A549 (cell line): ENCODE measurements at regions not wholly inside any gene's neighbourhood (a gene's known extent, or its start where the extent isn't known, plus 50 kb on each side); places are given as distances from the start of the nearest gene placed in this dataset.
A peak's percentile ranks its signal among the peaks of the same experiment; 100 is the strongest.

Experiments
- ATAC-seq, 2 experiments: fragments of 200-7000 bp in 1 of 2; fragments of >200 bp in 1 of 2; cut with Nextera tagmentation in 1 of 2; cut with Tn5 transposase in 1 of 2; 3 replicates each; pipeline versions ENCODE4 v1.8.0 to v1.9.1; 2018 to 2020; ENCODE audit warnings: mild to moderate bottlenecking in 1 of 2, moderate library complexity in 1 of 2
- CTCF ChIA-PET: fragments of 300-600 bp; sonication (Branson Sonifier 250); formaldehyde crosslinking; extraction: SDS; loops from one replicate; lab custom pipeline; 2021; ENCODE audit warnings: antibody characterized with exemption, inconsistent platforms; lab: Yijun Ruan, JAX
- POLR2A ChIA-PET: fragments of 350-600 bp; formaldehyde crosslinking; extraction: SDS; loops from one replicate; lab custom pipeline; 2021; ENCODE audit warnings: antibody characterized with exemption, inconsistent platforms; lab: Yijun Ruan, JAX
- DNase-seq, 2 experiments: peaks; one replicate each; pipeline versions ENCODE4 v3.0.0 to v3.0.0-alpha.2; 2011 to 2016; ENCODE audit warnings: low read depth in 1 of 2, low spot score in 1 of 2
- FAIRE-seq: peaks from 2 replicates; lab custom pipeline; 2011; peaks lifted over from hg19 to GRCh38; lab: Jason Lieb, UNC
- H3K27ac ChIP-seq, 2 experiments: fragments of >200 bp; sonication (Bioruptor Twin); formaldehyde crosslinking; 3 replicates each; pipeline ENCODE4 v1.5.1; 2016 to 2017
- H3K4me1 ChIP-seq: fragments of >200 bp; sonication (Bioruptor Twin); formaldehyde crosslinking; 3 replicates; pipeline ENCODE4 v1.6.1; 2016
- H3K4me2 ChIP-seq: fragments of >200 bp; sonication (Bioruptor Twin); formaldehyde crosslinking; 3 replicates; pipeline ENCODE4 v1.6.1; 2016
- H3K4me3 ChIP-seq: fragments of >200 bp; sonication (Bioruptor Twin); formaldehyde crosslinking; 3 replicates; pipeline ENCODE4 v1.5.1; 2016
- H3K9me3 ChIP-seq: fragments of >200 bp; sonication (Bioruptor Twin); formaldehyde crosslinking; 3 replicates; pipeline ENCODE4 v1.6.1; 2016
- BHLHE40 ChIP-seq: IDR thresholded peaks from 2 replicates; pipeline ENCODE4 v1.6.1; 2012; ENCODE audit warnings: low read depth, low read length, inconsistent platforms
- CHD4 ChIP-seq: fragments of 200-600 bp; sonication (generic); IDR thresholded peaks from 2 replicates; pipeline ENCODE4 v1.6.1; 2016; ENCODE audit warnings: antibody characterized with exemption, mild to moderate bottlenecking, borderline replicate concordance
- EHF ChIP-seq: fragments of 250-450 bp; sonication (Bioruptor Pico); IDR thresholded peaks from 2 replicates; pipeline ENCODE4 v1.5.0; 2020; ENCODE audit warnings: mild to moderate bottlenecking
- EHMT2 ChIP-seq: fragments of 200-600 bp; sonication (generic); IDR thresholded peaks from 2 replicates; pipeline ENCODE4 v1.6.1; 2016; ENCODE audit warnings: antibody characterized with exemption, low read depth, mild to moderate bottlenecking, moderate library complexity
- JUN ChIP-seq, 2 experiments: fragments of >200 bp; sonication (Bioruptor Twin); formaldehyde crosslinking; IDR thresholded peaks; 2 replicates in 1 of 2; 3 replicates in 1 of 2; pipeline ENCODE4 v1.6.1; 2016 to 2017
- JUNB ChIP-seq: fragments of >200 bp; sonication (Bioruptor Twin); formaldehyde crosslinking; IDR thresholded peaks from 2 replicates; pipeline ENCODE4 v1.6.1; 2016
- KDM1A ChIP-seq: fragments of 200-600 bp; sonication (generic); IDR thresholded peaks from 2 replicates; pipeline ENCODE4 v1.6.1; 2016; ENCODE audit warnings: low read depth, mild to moderate bottlenecking
- MAFK ChIP-seq: fragments of 450-650 bp; IDR thresholded peaks from 2 replicates; pipeline ENCODE4 v1.6.1; 2014; ENCODE audit not compliant: partially characterized antibody
- NFE2L2 ChIP-seq: fragments of 150-350 bp; conservative IDR thresholded peaks from 2 replicates; pipeline ENCODE4 v1.6.1; 2014; ENCODE audit warnings: low read length
- NPAS2 ChIP-seq: fragments of 250-450 bp; sonication (Bioruptor Pico); IDR thresholded peaks from 2 replicates; pipeline ENCODE4 v1.8.0; 2022; ENCODE audit warnings: mild to moderate bottlenecking, moderate library complexity, borderline replicate concordance
- RAD21 ChIP-seq, 2 experiments: fragments of >200 bp in 1 of 2; sonication (Bioruptor Twin) in 1 of 2; formaldehyde crosslinking in 1 of 2; IDR thresholded peaks in 1 of 2; conservative IDR thresholded peaks in 1 of 2; 2 replicates in 1 of 2; 3 replicates in 1 of 2; pipeline ENCODE4 v1.6.1; 2012 to 2018; ENCODE audit warnings: inconsistent platforms in 1 of 2
- RARB ChIP-seq: fragments of 250-450 bp; sonication (Bioruptor Pico); IDR thresholded peaks from 2 replicates; pipeline ENCODE4 v1.8.0; 2021; ENCODE audit warnings: mild to moderate bottlenecking, moderate library complexity
- RCOR1 ChIP-seq: fragments of 150-350 bp; IDR thresholded peaks from 2 replicates; pipeline ENCODE4 v1.6.1; 2014; ENCODE audit warnings: antibody characterized with exemption, low read length, low read depth
- RFX5 ChIP-seq: fragments of 450-650 bp; IDR thresholded peaks from 2 replicates; pipeline ENCODE4 v1.7.1; 2014; ENCODE audit warnings: antibody characterized with exemption, mild to moderate bottlenecking, moderate library complexity
- TFCP2L1 ChIP-seq: fragments of 250-450 bp; sonication (Bioruptor Pico); IDR thresholded peaks from 2 replicates; pipeline ENCODE4 v1.5.0; 2021; ENCODE audit warnings: mild to moderate bottlenecking
- TP53 ChIP-seq: fragments of 250-450 bp; sonication (Bioruptor Pico); IDR thresholded peaks from 2 replicates; pipeline ENCODE4 v1.5.0; 2021; ENCODE audit warnings: mild to moderate bottlenecking, moderate library complexity
- ZFP36 ChIP-seq: fragments of 450-650 bp; IDR thresholded peaks from 2 replicates; pipeline ENCODE4 v1.6.1; 2014; ENCODE audit warnings: borderline replicate concordance; ENCODE audit not compliant: partially characterized antibody
- ZNF302 ChIP-seq: fragments of 250-450 bp; sonication (Bioruptor Pico); IDR thresholded peaks from 2 replicates; pipeline ENCODE4 v1.9.0; 2021; ENCODE audit warnings: inconsistent platforms, mild to moderate bottlenecking, moderate library complexity
- WGBS: methylation state at CpG from one replicate; pipeline ENCODE4 v1.1.6; 2017; ENCODE audit errors: missing lambda C conversion rate; 5-methylcytosine and 5-hydroxymethylcytosine counted together
- TF ChIP-seq, protein P1 (sequence below): IDR thresholded peaks from 2 replicates; pipeline ENCODE4 v1.6.1; 2012
- TF ChIP-seq, protein P2 (sequence below): fragments of 150-350 bp; IDR thresholded peaks from 2 replicates; pipeline ENCODE4 v1.6.1; 2014; ENCODE audit warnings: low read depth, mild to moderate bottlenecking, low read length

DNA sequence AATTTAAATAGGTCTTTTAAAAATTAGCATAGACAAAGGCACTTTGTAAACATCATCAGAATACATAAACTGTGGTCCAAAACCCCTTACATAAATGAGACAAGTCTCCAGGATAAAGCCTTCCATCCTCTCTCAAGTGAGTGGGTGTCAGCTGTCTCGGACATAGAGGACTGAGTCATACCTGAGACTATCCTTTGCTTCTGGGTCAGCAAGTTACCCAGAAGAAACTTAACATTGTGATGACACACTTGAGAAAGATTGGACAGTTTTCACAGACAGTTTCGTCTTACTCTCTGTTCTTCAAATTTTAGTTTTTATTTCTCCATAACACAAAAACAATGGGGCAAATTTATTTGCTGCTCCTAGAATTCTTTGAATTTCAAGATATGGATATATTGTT lies 838.0 kb downstream of the DHX35 start:
- ChIA-PET CTCF (interaction anchor here (1.1 kb wide), 1 partner anchor 10 kb away, joined by 3 read pairs; no protein-coding TSS in a partner anchor), POLR2A (no interaction called here)
- 0 out of 3 replicates have a peak overlapping the region, but pooled peaks have one; percentile 17 for H3K4me2 ChIP-seq
- FAIRE-seq = no peak
- H3K4me3 ChIP-seq = no peak overlapping the region
- ATAC-seq = no peak
- H3K27ac ChIP-seq = no peak overlapping the region
- H3K4me1 ChIP-seq = no peaks in the 10 kb centered on the region
- no peaks in the 10 kb centered on the region for H3K9me3 ChIP-seq
- 11% methylated on average over 2 of the region's 2 CpGs for WGBS
- no peak for TF ChIP-seq TP53 (CRISPR knock-in tag)
- no peak for TF ChIP-seq JUN (IDR thresholded peaks at IDR 0.05)
- no peak for TF ChIP-seq RARB (CRISPR knock-in tag)
- TF ChIP-seq BHLHE40 = no peak
- no peak for TF ChIP-seq MAFK
- TF ChIP-seq ZFP36 = no peak
- TF ChIP-seq EHMT2 = no peak
- TF ChIP-seq, protein P1, sequence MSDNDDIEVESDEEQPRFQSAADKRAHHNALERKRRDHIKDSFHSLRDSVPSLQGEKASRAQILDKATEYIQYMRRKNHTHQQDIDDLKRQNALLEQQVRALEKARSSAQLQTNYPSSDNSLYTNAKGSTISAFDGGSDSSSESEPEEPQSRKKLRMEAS = no peak
- no peak for TF ChIP-seq JUNB
- no peak for TF ChIP-seq NFE2L2
- TF ChIP-seq NPAS2 = no peak
- no peak for TF ChIP-seq TFCP2L1 (CRISPR knock-in tag)
- TF ChIP-seq, protein P2, sequence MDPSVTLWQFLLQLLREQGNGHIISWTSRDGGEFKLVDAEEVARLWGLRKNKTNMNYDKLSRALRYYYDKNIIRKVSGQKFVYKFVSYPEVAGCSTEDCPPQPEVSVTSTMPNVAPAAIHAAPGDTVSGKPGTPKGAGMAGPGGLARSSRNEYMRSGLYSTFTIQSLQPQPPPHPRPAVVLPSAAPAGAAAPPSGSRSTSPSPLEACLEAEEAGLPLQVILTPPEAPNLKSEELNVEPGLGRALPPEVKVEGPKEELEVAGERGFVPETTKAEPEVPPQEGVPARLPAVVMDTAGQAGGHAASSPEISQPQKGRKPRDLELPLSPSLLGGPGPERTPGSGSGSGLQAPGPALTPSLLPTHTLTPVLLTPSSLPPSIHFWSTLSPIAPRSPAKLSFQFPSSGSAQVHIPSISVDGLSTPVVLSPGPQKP = no peak
- TF ChIP-seq RFX5 = no peak
- no peak for TF ChIP-seq CHD4
- TF ChIP-seq EHF = no peak
- TF ChIP-seq, all 56 proteins: peak for 0
- DNase-seq = peak in 1 of 2 experiments; percentile 7

DNA sequence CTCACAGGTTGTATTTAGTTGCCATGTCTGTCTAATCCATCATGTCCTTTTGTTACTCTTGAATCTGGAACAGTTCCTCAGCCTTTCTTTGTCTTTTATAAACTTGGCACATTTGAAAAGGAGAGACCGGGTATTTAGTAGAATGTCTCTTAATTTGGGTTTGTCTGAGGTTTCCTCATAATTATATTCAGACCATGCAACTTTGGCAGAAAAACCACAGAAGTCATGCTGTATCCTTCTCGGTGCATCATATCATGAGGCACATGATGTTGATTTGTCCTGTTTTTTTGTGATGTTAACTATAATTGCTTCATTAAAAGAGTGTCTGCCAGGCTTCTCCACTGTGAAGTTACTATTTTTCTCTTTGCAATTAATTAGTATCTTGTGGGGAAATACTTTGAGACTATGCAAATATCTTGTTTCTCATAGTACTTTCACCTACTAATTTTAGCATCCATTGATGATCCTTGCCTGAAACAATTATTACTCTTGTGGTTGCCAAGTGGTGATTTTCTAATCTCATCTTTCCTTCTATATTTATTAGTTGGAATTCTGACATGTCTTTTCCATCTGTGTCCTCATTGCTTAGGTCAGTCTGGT lies 837.3 kb downstream of the DHX35 start:
- Histone ChIP-seq H3K4me3 (no peak overlapping the region), H3K4me1 (no peaks in the 10 kb centered on the region), H3K4me2 (no peak overlapping the region), H3K9me3 (no peaks in the 10 kb centered on the region), H3K27ac (no peak overlapping the region)
- POLR2A ChIA-PET = no interaction called here
- CTCF ChIA-PET = no interaction called here
- no peak for FAIRE-seq
- ATAC-seq = no peak
- TF ChIP-seq RCOR1 (no peak), RARB (CRISPR knock-in tag) (no peak), KDM1A (no peak), RAD21 (conservative IDR thresholded peaks at IDR 0.05 in 1 of 2, IDR thresholded peaks at IDR 0.05 in 1 of 2) (no peak), ZNF302 (CRISPR knock-in tag) (no peak)
- TF ChIP-seq, protein P2 = no peak
- TF ChIP-seq, protein P1 = no peak
- 17% methylated on average over 2 of the region's 2 CpGs for WGBS
- no peak for DNase-seq
